Caco-2 (cell line): ENCODE measurements at regions not wholly inside any gene's neighbourhood (a gene's known extent, or its start where the extent isn't known, plus 50 kb on each side); places are given as distances from the start of the nearest gene placed in this dataset.
A peak's percentile ranks its signal among the peaks of the same experiment; 100 is the strongest.
"Not testable (repeated sequence)": the region's sequence is repeated elsewhere in the genome, so short reads cannot be mapped to it uniquely, and the experiment has no call there.

Experiments
- BruUV-seq: library from RNA; stranded (reverse); fragments of 400-500 nt; replicated peaks from 2 replicates; lab custom pipeline; 2021; lab: Mats Ljungman, UMichigan
- CTCF ChIA-PET: fragments of 300-600 bp; sonication (Branson Sonifier 250); formaldehyde crosslinking; loops from one replicate; lab custom pipeline; 2022; ENCODE audit warnings: antibody characterized with exemption; lab: Charles Lee
- POLR2A ChIA-PET: fragments of 300-600 bp; sonication (Branson Sonifier 250); formaldehyde crosslinking; loops from one replicate; lab custom pipeline; 2022; ENCODE audit warnings: antibody characterized with exemption; lab: Charles Lee
- DNase-seq, 2 experiments: peaks; one replicate each; pipeline versions ENCODE4 v3.0.0 to v3.0.0-alpha.2; 2020 to 2022
- H3K27me3 ChIP-seq: replicated peaks from 2 replicates; pipeline ENCODE4 v1.6.0; 2011; ENCODE audit warnings: low read length; ENCODE audit not compliant: control insufficient read depth, insufficient read depth
- H3K36me3 ChIP-seq: 2 replicates; pipeline ENCODE4 v1.5.1; 2011; ENCODE audit warnings: low read length; ENCODE audit not compliant: control insufficient read depth, insufficient read depth
- H3K4me1 ChIP-seq: fragments of 250-450 bp; sonication (Bioruptor Pico); 2 replicates; pipeline ENCODE4 v1.5.1; 2020; ENCODE audit warnings: mild to moderate bottlenecking
- H3K4me3 ChIP-seq: 2 replicates; pipeline ENCODE4 v1.5.1; 2011; ENCODE audit warnings: low read depth, mild to moderate bottlenecking, control low read depth, low read length
- H3K9me3 ChIP-seq: fragments of 250-450 bp; sonication (Bioruptor Pico); 2 replicates; pipeline ENCODE4 v1.5.1; 2020; ENCODE audit warnings: mild to moderate bottlenecking, moderate library complexity
- H3K27ac Mint-ChIP-seq: one replicate; pipeline ENCODE4 v1.8.0; 2022; ENCODE audit warnings: mixed read lengths; ENCODE audit not compliant: unreplicated experiment
- H3K27me3 Mint-ChIP-seq: one replicate; pipeline ENCODE4 v1.8.0; 2022; ENCODE audit warnings: mixed read lengths; ENCODE audit not compliant: insufficient read depth, unreplicated experiment
- H3K36me3 Mint-ChIP-seq: one replicate; pipeline ENCODE4 v1.8.0; 2022; ENCODE audit warnings: mild to moderate bottlenecking, mixed read lengths; ENCODE audit not compliant: insufficient read depth, unreplicated experiment
- H3K4me1 Mint-ChIP-seq: one replicate; pipeline ENCODE4 v1.8.0; 2022; ENCODE audit warnings: low read depth, mixed read lengths; ENCODE audit not compliant: unreplicated experiment
- H3K4me3 Mint-ChIP-seq: one replicate; pipeline ENCODE4 v1.8.0; 2022; ENCODE audit warnings: mild to moderate bottlenecking, moderate library complexity, mixed read lengths; ENCODE audit not compliant: unreplicated experiment
- H3K9me3 Mint-ChIP-seq: one replicate; pipeline ENCODE4 v1.8.0; 2022; ENCODE audit warnings: mixed read lengths; ENCODE audit not compliant: unreplicated experiment
- CTCF ChIP-seq, 2 experiments: fragments of 200-600 bp in 1 of 2; IDR thresholded peaks; 1 replicate in 1 of 2; 2 replicates in 1 of 2; pipeline versions ENCODE4 v1.5.1 to v1.8.0; 2011 to 2022; ENCODE audit warnings: antibody characterized with exemption in 1 of 2, control low read depth in 1 of 2, inconsistent platforms in 1 of 2, low read depth in 1 of 2, low read length in 1 of 2, mild to moderate bottlenecking in 1 of 2, moderate library complexity in 1 of 2; ENCODE audit not compliant: insufficient read depth in 1 of 2, severe bottlenecking in 1 of 2, unreplicated experiment in 1 of 2
- intact Hi-C: fragments of 100-400 bp; cut with micrococcal nuclease; formaldehyde crosslinking; loops from one replicate; pipeline ENCODE4 v1.10.0; 2022; ENCODE audit not compliant: unreplicated experiment

GRCh38 chr17:30714825-30715622 lies 109.5 kb downstream of the CRLF3 start:
- H3K27me3 Mint-ChIP-seq, H3K27me3 ChIP-seq, H3K4me1 ChIP-seq, POLR2A ChIA-PET, H3K4me3 ChIP-seq, BruUV-seq, H3K36me3 ChIP-seq, H3K4me3 Mint-ChIP-seq, H3K9me3 Mint-ChIP-seq, H3K9me3 ChIP-seq, H3K27ac Mint-ChIP-seq: not testable (repeated sequence)
- peaks cover 37% of the 10 kb centered on the region for H3K36me3 Mint-ChIP-seq
- CTCF ChIA-PET, result interaction anchor here (1.0 to 1.1 kb wide), 3 partner anchors 18 to 237 kb away, joined by 3 read pairs; no protein-coding TSS in a partner anchor
- peak; percentile 56 to 65 for TF ChIP-seq CTCF (IDR thresholded peaks at IDR 0.05; ENCODE audit: insufficient read depth in 1 of 2, low read depth in 1 of 2, low read length in 1 of 2, severe bottlenecking in 1 of 2, unreplicated experiment in 1 of 2)
- peaks cover 14% of the 10 kb centered on the region for H3K4me1 Mint-ChIP-seq
- intact Hi-C loops, result loop anchor here (5.0 kb wide), 2 partner anchors 238 to 373 kb away; partner anchors contain the start of gene GOSR1
- DNase-seq, result peak in 1 of 2 experiments; percentile 72

DNA sequence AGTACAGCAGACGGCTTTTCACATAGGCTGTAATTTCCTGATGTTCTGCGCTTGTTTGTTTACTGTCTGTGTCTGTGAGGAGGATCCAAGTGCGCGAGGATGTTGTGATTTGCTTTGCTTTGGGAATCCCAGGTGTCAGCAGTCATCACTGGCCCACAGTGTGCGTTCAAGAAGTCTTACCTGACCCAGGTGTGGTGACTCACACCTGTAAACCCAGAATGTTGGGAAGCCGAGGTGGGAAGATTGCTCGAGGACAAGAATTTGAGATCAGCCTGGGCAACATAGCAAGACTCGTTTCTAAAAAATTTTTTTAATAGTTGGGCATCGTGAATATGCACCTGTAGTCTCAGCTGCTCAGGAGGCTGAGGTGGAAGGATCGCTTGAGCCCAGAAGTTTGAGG lies 110.7 kb downstream of the CRLF3 start:
- H3K4me3 Mint-ChIP-seq, H3K36me3 ChIP-seq, H3K27ac Mint-ChIP-seq, intact Hi-C loops, DNase-seq, H3K9me3 Mint-ChIP-seq, H3K27me3 ChIP-seq, H3K4me1 ChIP-seq, H3K9me3 ChIP-seq, POLR2A ChIA-PET, H3K27me3 Mint-ChIP-seq, H3K4me3 ChIP-seq, BruUV-seq: not testable (repeated sequence)
- Mint-ChIP-seq H3K36me3 (peaks cover 37% of the 10 kb centered on the region), H3K4me1 (peaks cover 14% of the 10 kb centered on the region)
- CTCF ChIA-PET, result interaction anchor here (0.7 kb wide), 1 partner anchor 572 kb away, joined by 4 read pairs; no protein-coding TSS in a partner anchor

DNA sequence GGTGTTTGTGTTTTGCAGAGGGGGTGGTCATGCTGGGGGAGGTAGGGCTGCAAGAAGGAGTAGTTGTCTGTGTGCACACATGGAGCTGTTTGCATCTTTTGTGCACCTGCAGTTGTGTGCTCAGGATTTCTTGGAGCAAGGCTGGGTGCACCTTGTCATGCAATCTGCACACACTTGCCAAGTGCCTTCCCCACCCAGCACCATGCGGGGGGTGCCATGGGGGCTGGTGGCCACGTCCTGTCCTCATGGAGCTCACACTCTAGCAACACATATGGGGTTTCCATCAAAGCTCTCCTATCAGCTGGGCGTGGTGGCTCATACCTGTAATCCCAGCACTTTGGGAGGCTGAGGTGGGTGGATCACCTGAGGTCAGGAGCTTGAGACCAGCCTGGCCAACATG lies 111.6 kb downstream of the CRLF3 start:
- intact Hi-C loops, H3K27me3 ChIP-seq, H3K27ac Mint-ChIP-seq, H3K4me1 ChIP-seq, H3K9me3 ChIP-seq, CTCF ChIA-PET, H3K4me3 Mint-ChIP-seq, BruUV-seq, H3K4me3 ChIP-seq, H3K36me3 ChIP-seq, DNase-seq, H3K27me3 Mint-ChIP-seq, H3K9me3 Mint-ChIP-seq: not testable (repeated sequence)
- Mint-ChIP-seq H3K4me1 (peaks cover 14% of the 10 kb centered on the region), H3K36me3 (peaks cover 33% of the 10 kb centered on the region)
- POLR2A ChIA-PET, result interaction anchor here (0.6 kb wide), 1 partner anchor 39 kb away, joined by 4 read pairs; no protein-coding TSS in a partner anchor

GRCh38 chr17:30711626-30712507 lies 112.6 kb downstream of the CRLF3 start:
- peaks cover 25% of the 10 kb centered on the region for H3K36me3 Mint-ChIP-seq

DNA sequence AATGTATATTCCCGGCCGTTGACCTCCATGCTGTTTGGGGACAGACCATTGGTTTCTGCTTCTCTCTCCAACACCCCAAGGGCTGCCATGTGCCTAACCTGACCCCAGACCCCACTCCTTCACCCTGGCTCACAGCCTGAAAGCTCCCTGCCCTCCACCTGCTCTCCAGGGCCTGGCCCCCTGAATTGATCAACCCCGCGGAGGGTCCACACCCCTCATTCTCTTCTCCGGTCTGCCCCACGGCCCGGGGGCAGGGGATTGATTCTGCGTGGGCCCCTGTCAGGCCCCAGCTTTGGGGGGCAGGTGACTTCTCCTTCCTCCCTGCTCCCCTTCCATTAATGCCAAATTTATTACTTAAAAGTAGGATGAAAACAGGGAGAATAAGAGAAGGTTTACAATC lies 113.3 kb downstream of the CRLF3 start:
- H3K27me3 Mint-ChIP-seq, result not testable (repeated sequence)
- peak overlapping the region; percentile 70 for H3K27ac Mint-ChIP-seq
- 0 out of 2 replicates have a peak overlapping the region, but pooled peaks have one; percentile 9 for H3K4me3 ChIP-seq

More at GRCh38 chr17:30711626-30712507, 112.6 kb downstream of the CRLF3 start:
- H3K9me3 Mint-ChIP-seq, intact Hi-C loops, H3K27me3 Mint-ChIP-seq, H3K27ac Mint-ChIP-seq, H3K36me3 ChIP-seq, CTCF ChIA-PET, H3K9me3 ChIP-seq, H3K4me3 ChIP-seq, H3K27me3 ChIP-seq, POLR2A ChIA-PET, H3K4me1 ChIP-seq, DNase-seq: not testable (repeated sequence)
- Mint-ChIP-seq H3K4me1 (peaks cover 20% of the 10 kb centered on the region), H3K4me3 (peak overlapping the region; percentile 78)
- BruUV-seq, result TSS peak; percentile 23

More for the DNA sequence above, 113.3 kb downstream of the CRLF3 start:
- Mint-ChIP-seq H3K4me3 (peak overlapping the region; percentile 78), H3K4me1 (peaks cover 21% of the 10 kb centered on the region), H3K36me3 (peaks cover 19% of the 10 kb centered on the region)
- H3K9me3 Mint-ChIP-seq, intact Hi-C loops, POLR2A ChIA-PET, BruUV-seq, CTCF ChIA-PET, DNase-seq, H3K36me3 ChIP-seq, H3K9me3 ChIP-seq, H3K27me3 ChIP-seq, H3K4me1 ChIP-seq: not testable (repeated sequence)
